ENCODE measurements at regions not wholly inside any gene's neighbourhood (a gene's known extent, or its start where the extent isn't known, plus 50 kb on each side); places are given as distances from the start of the nearest gene placed in this dataset.

- TF ChIP-seq CTCF (IDR thresholded peaks at IDR 0.05) = no peak
- no peak for TF ChIP-seq KDM1A (IDR thresholded peaks at IDR 0.05; ENCODE audit: low read depth)
- TF ChIP-seq HEYL (CRISPR knock-in tag; IDR thresholded peaks at IDR 0.05) = no peak
- TF ChIP-seq CHD4 (IDR thresholded peaks at IDR 0.05; ENCODE audit: borderline replicate concordance) = no peak
- TF ChIP-seq FOSL2 (IDR thresholded peaks at IDR 0.05) = no peak
- TF ChIP-seq FOSL2 (CRISPR knock-in tag; IDR thresholded peaks at IDR 0.05) = no peak
- TF ChIP-seq HDAC2 (IDR thresholded peaks at IDR 0.05) = no peak
- TF ChIP-seq RAD21 (conservative IDR thresholded peaks at IDR 0.05 in 1 of 2, IDR thresholded peaks at IDR 0.05 in 1 of 2) = no peak
- no peak for TF ChIP-seq EP300 (IDR thresholded peaks at IDR 0.05)
- TF ChIP-seq JUN (IDR thresholded peaks at IDR 0.05) = no peak
These were observed 205.1 kb downstream of the EMX2 start for GRCh38 chr10:117747636-117748035.

Data from A549 (cell line).